KMS-11 (cell line): ENCODE measurements at regions not wholly inside any gene's neighbourhood (a gene's known extent, or its start where the extent isn't known, plus 50 kb on each side); places are given as distances from the start of the nearest gene placed in this dataset.

Experiments
- H2AFZ ChIP-seq: fragments of 200-600 bp; sonication (generic); 2 replicates; pipeline ENCODE4 v1.6.1; 2016; ENCODE audit warnings: antibody characterized with exemption, mixed run types, low read depth
- H3K27ac ChIP-seq: fragments of 200-600 bp; sonication (generic); 2 replicates; pipeline ENCODE4 v1.6.1; 2016; ENCODE audit warnings: mild to moderate bottlenecking, mixed run types
- H3K27me3 ChIP-seq: fragments of 200-600 bp; sonication (generic); 2 replicates; pipeline ENCODE4 v1.6.1; 2017; ENCODE audit warnings: mild to moderate bottlenecking, low read depth, mixed run types, moderate library complexity; ENCODE audit not compliant: insufficient read depth
- H3K36me3 ChIP-seq: fragments of 200-600 bp; sonication (generic); 2 replicates; pipeline ENCODE4 v1.6.1; 2017; ENCODE audit warnings: mild to moderate bottlenecking, mixed run types; ENCODE audit not compliant: insufficient read depth
- H3K4me1 ChIP-seq: fragments of 200-600 bp; sonication (generic); 2 replicates; pipeline ENCODE4 v1.6.1; 2016; ENCODE audit warnings: mild to moderate bottlenecking, low read depth, mixed run types; ENCODE audit not compliant: poor library complexity, severe bottlenecking
- H3K4me2 ChIP-seq: fragments of 200-600 bp; sonication (generic); 2 replicates; pipeline ENCODE4 v1.7.0; 2016; ENCODE audit warnings: mild to moderate bottlenecking, mixed run types
- H3K4me3 ChIP-seq: fragments of 200-600 bp; sonication (generic); IDR thresholded peaks from 2 replicates; pipeline ENCODE4 v1.6.1; 2017; ENCODE audit warnings: low read depth, low read length, mixed read lengths; ENCODE audit not compliant: insufficient read depth
- H3K79me2 ChIP-seq: fragments of 200-600 bp; sonication (generic); 2 replicates; pipeline ENCODE4 v1.6.1; 2016; ENCODE audit warnings: low read depth, mixed run types; ENCODE audit not compliant: insufficient read depth
- H3K9ac ChIP-seq: fragments of 200-600 bp; sonication (generic); 2 replicates; pipeline ENCODE4 v1.6.1; 2016; ENCODE audit warnings: mild to moderate bottlenecking, mixed run types
- H4K20me1 ChIP-seq: fragments of 200-600 bp; sonication (generic); 2 replicates; pipeline ENCODE4 v1.6.1; 2016; ENCODE audit warnings: mild to moderate bottlenecking, mixed run types; ENCODE audit not compliant: insufficient read depth
- TF ChIP-seq, protein P1 (sequence below): fragments of 200-600 bp; sonication (generic); conservative IDR thresholded peaks from 2 replicates; pipeline ENCODE4 v1.6.1; 2017; ENCODE audit warnings: low read depth, mild to moderate bottlenecking, antibody characterized with exemption, low read length, moderate library complexity, mixed read lengths

DNA sequence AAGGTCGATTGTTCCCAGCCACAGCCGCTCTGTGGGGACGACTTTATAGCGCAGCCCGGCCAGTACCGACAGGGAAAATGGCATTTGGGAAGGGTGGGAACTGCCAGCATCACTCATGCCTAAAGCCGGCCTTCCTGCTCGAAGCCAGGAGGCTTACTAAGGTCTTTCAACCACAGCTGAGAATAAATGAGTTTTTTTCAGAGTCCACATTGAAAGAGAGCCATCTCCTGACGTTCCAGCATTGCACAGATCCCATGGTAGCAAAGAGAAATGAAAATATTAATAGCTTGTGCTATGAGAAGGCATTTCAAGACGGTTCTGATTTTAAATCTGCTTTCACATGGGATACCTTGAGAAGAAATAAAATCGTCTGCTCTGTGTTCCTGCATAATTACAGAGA lies 230.2 kb upstream of the IGF1R start:
- H3K4me3 ChIP-seq, result no peak overlapping the region
- no peaks in the 10 kb centered on the region for H3K27me3 ChIP-seq
- H3K9ac ChIP-seq, result no peak overlapping the region
- H3K79me2 ChIP-seq, result no peaks in the 10 kb centered on the region
- H3K27ac ChIP-seq, result no peak overlapping the region
- TF ChIP-seq, protein P1, sequence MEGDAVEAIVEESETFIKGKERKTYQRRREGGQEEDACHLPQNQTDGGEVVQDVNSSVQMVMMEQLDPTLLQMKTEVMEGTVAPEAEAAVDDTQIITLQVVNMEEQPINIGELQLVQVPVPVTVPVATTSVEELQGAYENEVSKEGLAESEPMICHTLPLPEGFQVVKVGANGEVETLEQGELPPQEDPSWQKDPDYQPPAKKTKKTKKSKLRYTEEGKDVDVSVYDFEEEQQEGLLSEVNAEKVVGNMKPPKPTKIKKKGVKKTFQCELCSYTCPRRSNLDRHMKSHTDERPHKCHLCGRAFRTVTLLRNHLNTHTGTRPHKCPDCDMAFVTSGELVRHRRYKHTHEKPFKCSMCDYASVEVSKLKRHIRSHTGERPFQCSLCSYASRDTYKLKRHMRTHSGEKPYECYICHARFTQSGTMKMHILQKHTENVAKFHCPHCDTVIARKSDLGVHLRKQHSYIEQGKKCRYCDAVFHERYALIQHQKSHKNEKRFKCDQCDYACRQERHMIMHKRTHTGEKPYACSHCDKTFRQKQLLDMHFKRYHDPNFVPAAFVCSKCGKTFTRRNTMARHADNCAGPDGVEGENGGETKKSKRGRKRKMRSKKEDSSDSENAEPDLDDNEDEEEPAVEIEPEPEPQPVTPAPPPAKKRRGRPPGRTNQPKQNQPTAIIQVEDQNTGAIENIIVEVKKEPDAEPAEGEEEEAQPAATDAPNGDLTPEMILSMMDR, result no peak
- no peaks in the 10 kb centered on the region for H3K4me1 ChIP-seq
- H3K4me2 ChIP-seq, result no peak overlapping the region
- no peaks in the 10 kb centered on the region for H4K20me1 ChIP-seq
- no peak overlapping the region for H2AFZ ChIP-seq
- H3K36me3 ChIP-seq, result no peaks in the 10 kb centered on the region

DNA sequence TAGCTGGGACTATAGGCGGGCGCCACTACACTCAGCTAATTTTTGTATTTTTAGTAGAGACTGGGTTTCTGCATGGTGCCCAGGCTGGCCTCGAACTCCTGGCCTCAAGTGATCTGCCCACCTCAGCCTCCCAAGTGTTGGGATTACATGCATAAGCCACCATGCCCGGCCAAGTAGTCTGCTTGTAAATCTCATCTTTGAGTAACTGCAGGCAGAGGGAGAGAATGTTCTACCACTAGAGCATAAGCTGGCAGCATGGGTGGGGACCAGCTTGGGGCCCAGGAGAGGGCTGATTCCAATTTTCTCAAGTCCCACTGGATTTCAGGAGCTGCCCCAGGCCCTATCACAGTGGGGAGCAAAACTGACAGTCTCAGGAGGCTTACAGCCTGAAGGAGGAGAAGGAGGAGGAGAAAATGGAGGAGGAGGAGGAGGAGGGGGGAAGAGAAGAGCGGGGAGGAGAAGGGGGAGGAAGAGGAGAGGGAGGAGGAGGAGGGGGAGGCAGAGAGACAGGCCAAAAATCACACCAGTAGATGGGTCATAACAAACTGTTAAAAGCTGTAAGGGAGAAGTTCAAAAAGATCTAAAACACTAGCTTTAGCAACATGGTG lies 229.1 kb upstream of the IGF1R start:
- TF ChIP-seq, protein P1, result no peak
- Histone ChIP-seq H3K4me2 (no peak overlapping the region), H3K27me3 (no peaks in the 10 kb centered on the region)

DNA sequence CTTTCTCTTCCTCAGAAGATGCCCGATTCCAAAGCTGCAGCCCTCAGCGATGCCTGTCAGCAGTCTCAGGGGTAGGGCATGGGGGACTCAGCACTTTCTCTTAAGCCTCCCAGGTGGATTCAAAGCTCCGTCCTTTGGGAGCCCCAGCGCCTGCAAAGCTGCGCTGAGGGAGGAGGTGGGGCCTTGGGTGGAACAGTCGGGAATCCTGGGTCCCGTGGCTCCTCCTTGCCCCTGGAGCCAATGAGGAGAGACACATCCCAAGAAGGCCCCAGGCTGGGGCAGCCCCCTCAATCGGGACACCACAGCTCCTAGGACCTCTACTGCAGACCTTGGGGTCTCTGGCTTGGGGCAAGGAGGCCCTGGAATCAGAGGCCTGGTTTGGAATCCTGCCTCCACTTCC lies 227.5 kb upstream of the IGF1R start:
- Histone ChIP-seq H3K4me1 (no peaks in the 10 kb centered on the region), H3K79me2 (no peaks in the 10 kb centered on the region), H3K36me3 (no peaks in the 10 kb centered on the region), H3K27me3 (no peaks in the 10 kb centered on the region), H2AFZ (peak overlapping the region; percentile 77; the same call in 1 of the 2 replicates), H3K4me3 (no peak overlapping the region), H3K27ac (no peak overlapping the region), H3K9ac (no peak overlapping the region), H4K20me1 (no peaks in the 10 kb centered on the region), H3K4me2 (no peak overlapping the region)
- TF ChIP-seq, protein P1, result no peak

More for the DNA sequence above, 229.1 kb upstream of the IGF1R start:
- no peaks in the 10 kb centered on the region for H3K4me1 ChIP-seq
- H4K20me1 ChIP-seq, result no peaks in the 10 kb centered on the region
- H3K36me3 ChIP-seq, result no peaks in the 10 kb centered on the region
- no peak overlapping the region for H2AFZ ChIP-seq
- H3K79me2 ChIP-seq, result no peaks in the 10 kb centered on the region
- H3K9ac ChIP-seq, result no peak overlapping the region
- no peak overlapping the region for H3K4me3 ChIP-seq
- H3K27ac ChIP-seq, result no peak overlapping the region

DNA sequence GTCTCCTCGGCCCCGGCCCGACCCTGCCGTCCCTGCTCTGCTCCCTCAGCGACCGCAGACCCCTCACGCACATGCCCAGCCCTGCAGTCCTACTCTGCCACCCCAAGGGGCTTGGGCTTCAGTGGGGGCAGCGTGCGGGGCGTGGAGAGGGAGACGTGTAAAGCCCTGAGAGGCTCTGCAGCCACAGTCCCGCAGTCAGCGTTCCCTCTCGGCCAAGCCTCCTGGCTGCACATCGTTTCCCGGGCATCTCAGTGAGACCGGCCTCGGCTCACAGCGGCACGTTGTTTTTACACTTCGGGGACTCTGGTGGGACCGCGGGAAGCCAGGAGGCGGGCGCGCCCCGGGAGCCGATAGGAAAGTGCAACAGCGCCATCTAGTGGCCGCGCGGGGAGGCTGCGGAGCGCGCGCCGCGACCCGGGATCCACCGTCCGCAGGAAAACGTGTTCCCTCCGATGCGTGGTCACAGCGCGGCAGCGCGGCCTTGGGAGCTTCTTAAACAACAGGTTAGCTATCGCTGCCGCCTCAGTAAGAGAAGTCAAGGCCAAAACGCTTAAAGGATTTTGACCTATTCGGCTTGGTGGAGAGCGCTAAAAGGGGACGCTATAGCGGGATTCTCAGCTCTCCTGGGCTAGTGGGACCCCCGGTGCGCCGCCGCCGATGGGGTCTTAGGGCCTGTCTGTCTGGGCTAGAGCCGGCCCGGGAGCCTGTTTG lies 226.8 kb upstream of the IGF1R start:
- H3K27me3 ChIP-seq, result no peaks in the 10 kb centered on the region
- peak overlapping the region; percentile 77 for H2AFZ ChIP-seq
- H3K36me3 ChIP-seq, result no peaks in the 10 kb centered on the region
- peak overlapping the region; percentile 56 for H3K4me2 ChIP-seq
- H3K4me1 ChIP-seq, result no peaks in the 10 kb centered on the region
- no peaks in the 10 kb centered on the region for H3K79me2 ChIP-seq
- no peak overlapping the region for H3K27ac ChIP-seq
- TF ChIP-seq, protein P1, result peak; percentile 88
- no peak overlapping the region for H3K4me3 ChIP-seq
- no peaks in the 10 kb centered on the region for H4K20me1 ChIP-seq
- H3K9ac ChIP-seq, result no peak overlapping the region; the same call in 1 of the 2 replicates
